NCI-H510A treated with DMSO at 0.1 percent for 48 hours (cell line): ENCODE measurements at regions not wholly inside any gene's neighbourhood (a gene's known extent, or its start where the extent isn't known, plus 50 kb on each side); places are given as distances from the start of the nearest gene placed in this dataset.
"Not testable (repeated sequence)": the region's sequence is repeated elsewhere in the genome, so short reads cannot be mapped to it uniquely, and the experiment has no call there.

Experiments used
- DNase-seq: peaks from one replicate; lab custom pipeline; 2025; lab: John Stamatoyannopoulos, UW

DNA sequence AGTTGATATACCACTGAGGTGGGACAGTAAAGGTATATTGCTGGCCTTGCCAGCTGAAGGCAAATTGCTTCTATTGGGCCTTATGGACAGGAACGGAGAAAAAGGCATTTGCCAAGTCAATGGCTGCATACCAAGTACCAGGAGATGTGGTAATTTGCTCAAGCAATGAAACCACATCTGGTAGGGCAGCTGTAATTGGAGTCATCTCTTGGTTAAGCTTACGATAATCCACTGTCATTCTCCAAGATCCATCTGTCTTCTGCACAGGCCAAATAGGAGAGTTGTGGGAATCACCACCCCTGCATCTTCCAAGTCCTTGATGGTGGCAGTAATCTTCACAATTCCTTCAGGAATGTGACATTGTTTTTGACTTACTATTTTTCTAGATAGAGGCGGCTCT, 350.7 kb upstream of the ADAMTS5 start:
- DNase-seq, result not testable (repeated sequence)

DNA sequence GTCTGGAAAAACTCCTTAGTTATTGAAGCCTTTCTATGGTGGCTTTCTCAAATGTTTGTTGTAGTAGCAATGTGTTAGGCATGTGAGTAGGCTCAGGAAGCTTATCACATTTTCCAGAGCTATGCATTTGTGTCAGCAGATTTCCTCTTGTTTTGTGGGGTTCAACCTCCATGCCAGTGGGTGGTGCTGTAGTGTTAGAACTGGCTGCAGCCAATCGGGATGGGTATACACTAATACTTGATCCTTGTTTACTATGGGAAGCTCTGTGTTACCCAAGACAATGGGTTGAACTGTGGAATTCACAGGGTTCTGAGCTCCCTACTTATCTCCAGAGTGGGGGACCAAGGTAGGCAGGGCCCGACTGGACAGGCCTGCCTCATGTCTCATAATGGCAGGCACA, 348.5 kb upstream of the ADAMTS5 start:
- DNase-seq, result no peak

DNA sequence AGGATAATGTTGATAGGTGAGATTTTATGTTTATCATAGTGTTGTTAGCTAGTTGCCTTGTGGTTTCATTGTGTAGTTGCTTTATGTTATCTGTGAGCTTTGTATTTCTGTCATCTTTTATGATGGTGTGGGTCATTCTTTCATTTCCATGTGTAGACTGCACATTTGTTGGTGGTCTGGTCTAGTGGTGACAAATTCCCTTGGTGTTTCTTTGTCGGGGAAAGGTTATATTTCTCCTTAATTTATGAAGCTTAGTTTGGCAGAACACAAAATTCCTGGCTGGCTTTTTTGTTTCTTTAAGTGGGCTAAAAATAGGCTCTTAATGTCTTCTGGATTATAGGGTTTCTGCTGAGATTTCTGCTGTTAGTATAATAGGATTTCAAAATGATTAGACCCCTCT, 347.2 kb upstream of the ADAMTS5 start:
- no peak for DNase-seq

DNA sequence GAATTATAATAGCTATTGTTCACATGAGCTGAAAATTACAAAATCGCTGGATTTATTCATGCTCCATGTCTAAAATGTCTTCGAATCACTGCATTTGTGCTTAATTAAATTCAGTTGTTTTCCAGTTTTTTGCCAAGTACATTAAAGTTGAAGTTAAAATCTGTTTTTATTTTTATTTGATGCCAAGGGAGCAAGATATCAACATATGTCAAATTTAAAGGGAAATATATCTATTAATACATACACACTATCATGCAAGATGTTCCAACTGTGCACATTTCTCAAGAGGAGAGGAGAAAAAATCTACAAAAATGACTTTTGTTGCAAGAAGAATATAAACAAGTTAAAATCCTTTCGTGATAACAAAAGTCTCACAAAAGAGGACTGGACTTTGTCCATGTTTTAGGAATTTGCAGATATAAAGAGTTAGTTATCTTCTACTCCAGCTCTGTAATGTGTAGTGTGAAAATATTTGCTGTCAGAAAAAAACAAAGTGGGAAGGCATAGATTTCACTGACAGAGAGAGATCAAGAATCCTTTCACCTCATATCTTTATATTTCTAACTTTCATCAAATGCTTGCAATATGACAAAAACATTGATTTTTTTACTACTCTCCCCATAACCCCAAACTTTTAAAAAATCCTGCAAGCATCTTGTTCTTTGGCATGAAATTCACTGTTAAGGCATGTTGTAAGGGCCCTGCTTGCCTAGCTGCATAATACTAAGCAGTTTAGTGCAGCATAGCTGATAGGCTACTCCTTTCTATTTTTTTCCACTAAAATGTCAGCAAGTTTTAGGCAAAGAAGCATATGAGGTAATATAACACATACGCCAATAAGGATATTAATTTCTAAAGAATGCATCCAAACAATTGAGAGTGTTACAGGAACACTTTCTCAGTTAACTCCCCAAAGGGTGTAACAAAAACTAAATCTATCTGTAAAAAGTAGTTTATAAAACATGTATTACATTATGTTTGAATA, 340.2 kb upstream of the ADAMTS5 start:
- DNase-seq, result no peak

DNA sequence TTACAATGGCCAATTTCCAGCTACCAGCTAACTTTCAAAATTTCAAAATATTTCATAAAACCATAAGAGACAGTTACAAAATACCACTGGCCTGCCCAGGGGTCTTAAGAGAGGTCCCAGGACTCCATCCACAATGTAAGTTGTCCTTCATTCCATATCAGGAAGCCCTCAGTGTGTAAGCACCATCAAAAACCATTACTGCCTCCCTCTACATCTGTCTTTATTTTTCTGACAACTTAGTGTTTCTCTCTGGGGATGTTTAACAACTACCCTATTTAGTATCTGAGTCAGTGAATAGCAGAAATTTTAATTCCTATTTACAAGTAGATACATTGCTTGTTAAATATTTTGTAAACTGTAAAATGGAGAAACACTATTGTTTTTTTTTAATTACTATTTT, 339.3 kb upstream of the ADAMTS5 start:
- no peak for DNase-seq

DNA sequence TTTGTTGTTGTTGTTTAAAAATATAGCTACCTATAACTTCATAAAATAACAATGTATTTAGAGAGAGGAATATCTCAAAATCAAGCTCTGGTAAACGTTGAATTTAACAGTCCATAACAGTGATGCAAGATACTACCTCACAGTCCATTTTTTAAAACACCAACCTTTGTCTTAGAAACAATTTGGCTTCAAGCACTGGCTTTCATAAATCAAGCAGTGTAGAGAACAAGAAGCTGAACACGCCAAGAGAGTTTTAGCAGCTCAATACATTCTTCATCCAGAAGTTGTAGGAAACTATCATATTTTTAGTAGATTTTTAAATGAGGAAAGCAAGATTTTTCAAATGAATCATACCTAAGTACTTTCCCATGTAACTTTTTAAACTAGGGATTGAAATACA, 334.3 kb upstream of the ADAMTS5 start:
- DNase-seq, result no peak

DNA sequence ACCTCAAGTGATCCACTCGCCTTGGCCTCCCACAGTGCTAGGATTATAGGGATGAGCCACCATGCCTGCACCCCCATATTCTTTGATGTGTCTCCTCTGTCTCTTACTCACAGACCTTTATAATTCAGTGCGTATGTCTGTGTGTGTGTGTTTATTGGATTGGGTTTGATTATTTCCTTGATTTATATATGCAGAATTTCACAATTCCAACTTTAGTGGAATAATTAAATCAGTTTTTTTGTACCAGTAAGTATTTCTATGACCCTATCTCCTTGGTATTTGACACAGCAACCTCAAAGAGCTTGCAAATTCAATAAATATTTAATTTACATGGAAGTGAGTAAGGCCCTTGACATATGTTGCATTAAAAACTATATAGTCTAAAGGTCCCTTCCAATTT, 333.9 kb upstream of the ADAMTS5 start:
- DNase-seq, result no peak

DNA sequence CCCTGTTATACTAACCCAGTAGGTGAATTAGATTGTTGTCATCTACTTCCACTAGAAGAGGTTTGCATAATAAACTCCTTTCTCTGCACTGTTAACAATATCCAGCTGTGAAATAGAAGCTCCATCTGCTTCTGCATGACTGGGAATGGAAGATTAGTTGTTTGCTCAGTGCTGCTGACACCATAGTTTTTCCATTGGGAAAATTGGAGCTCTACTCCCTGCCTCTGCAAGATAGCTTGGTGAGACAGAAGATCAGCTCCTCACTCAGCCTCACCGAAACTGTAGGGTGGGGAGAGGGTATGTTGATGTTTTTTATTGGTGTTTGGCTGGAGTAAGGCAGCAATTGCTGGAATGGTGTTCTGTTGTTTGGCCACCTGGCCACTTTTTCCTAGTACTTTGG, 331.6 kb upstream of the ADAMTS5 start:
- DNase-seq, result no peak

DNA sequence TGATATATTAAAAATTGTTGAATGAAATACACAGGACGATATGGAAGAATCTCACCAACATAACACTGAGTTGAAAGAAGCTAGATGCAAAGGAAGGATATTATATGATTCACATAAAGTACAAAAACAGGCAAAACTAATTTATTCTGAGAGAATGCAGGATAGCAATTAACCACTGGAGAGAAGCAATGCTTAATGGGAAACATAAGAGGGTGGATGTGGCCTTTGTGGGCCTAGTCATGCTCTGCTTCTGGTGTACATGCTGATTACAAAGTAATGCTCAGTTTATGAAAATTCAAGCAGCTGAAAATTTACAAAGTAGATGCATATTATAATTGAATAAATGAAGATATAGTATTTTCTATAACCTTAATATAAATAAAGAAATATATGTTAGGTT, 326.4 kb upstream of the ADAMTS5 start:
- no peak for DNase-seq

DNA sequence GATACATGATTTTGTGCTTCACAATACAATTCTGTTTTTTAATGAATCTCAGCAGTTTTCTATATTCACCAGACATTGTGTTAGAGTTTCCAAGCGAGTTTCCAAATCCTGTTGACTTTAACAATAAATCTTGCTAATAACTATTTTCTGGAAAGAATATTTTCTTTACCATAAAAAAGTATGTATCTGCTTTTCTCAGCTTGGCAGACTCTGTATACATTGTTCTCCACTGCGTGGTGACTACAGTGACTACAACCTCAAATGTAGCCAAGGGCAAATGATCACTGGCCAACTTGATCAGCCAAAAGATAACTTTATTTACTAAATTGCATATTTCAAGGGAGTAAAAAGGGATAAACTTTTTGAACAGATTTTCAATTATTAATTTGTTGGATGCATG, 325.9 kb upstream of the ADAMTS5 start:
- no peak for DNase-seq

DNA sequence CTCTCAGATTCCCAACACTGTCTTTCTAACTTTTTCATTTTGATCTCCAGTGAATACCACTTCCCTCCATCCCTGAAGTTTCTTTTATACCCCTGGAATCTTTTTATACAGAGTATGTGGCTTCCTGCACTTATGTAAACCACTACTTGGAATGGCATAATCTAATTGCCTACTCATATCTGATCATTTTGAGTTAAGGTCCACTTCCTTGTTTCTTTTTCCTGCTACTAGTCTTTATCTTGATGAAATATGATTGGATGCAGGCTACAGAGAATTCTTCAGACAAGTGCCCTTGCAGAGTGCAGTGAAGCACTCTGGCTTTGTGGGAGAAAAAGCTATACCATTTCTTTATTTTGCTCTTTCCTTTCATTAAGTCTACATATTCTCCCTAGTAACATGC, 325.3 kb upstream of the ADAMTS5 start:
- no peak for DNase-seq

DNA sequence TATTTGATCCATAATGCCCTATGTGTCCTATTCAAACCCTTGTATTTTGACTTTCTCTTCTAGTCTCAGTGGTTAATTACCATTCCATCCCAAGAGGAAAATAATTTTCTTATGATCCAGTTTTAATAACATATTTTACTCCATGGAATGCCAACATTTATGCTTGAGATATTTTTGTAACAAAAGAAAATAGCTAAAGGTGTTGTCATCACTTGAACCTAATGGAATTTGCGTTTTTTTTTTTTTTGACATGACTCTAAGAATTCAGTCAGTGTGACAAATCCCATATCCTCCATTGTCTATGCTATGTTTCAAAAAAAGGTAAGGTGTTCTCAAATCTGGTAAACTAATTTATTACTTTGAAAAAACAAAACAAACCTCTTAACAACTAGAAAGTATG, 324.1 kb upstream of the ADAMTS5 start:
- no peak for DNase-seq

DNA sequence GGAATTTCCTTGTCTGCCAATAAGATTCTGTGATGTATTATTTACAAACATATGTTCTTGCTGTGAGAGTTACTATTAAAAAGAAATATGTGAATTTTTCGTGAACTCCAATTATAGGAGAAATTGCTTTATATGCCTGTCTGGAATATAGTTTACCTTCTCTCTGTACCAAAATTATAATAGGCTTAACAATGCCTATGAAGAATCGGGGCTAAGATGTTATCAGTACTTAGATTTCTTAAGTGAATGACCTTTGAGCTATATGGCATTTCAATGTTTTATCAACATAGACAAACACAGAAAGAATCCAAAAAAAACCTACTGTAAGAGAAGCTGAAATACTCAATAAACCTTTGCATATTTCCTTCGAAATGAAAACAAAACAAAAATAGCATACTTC, 323.1 kb upstream of the ADAMTS5 start:
- DNase-seq, result no peak

DNA sequence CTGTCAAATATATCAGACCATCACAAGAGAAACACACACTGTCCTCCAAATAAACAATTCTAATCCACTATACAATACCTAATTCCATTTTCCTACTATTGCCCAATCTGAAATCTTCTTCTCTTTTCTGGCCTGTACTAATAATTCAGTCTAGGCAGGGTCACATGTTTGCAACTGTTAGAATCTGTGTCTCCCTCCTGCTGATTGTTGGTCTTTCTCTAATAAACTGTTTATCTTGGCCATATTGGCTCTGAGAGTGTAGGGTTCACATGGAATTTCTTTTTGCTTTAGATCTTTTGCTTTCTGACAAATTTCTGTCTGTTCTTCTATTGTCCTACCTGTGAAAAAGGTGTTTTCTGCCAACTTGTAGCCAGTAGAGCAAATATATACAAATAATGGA, 319.9 kb upstream of the ADAMTS5 start:
- DNase-seq, result no peak

DNA sequence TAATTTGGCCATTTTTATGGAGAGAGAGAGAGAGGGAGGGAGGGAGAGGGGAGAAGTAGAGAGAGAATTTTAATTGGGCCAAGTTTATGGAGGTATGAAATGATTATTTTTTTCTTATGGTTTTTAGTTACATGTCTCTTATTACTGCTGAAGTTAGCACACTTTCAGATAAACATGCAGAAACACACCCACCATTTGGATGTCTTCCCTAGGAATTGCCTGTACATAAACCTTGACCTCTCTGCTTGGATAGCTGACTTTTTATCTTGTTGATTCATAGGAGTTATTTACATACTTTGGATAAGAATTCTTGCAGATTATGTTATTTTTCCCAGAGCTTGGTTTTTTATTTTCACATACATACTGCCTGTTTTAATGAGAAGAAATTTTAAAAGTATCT, 310.2 kb upstream of the ADAMTS5 start:
- no peak for DNase-seq

DNA sequence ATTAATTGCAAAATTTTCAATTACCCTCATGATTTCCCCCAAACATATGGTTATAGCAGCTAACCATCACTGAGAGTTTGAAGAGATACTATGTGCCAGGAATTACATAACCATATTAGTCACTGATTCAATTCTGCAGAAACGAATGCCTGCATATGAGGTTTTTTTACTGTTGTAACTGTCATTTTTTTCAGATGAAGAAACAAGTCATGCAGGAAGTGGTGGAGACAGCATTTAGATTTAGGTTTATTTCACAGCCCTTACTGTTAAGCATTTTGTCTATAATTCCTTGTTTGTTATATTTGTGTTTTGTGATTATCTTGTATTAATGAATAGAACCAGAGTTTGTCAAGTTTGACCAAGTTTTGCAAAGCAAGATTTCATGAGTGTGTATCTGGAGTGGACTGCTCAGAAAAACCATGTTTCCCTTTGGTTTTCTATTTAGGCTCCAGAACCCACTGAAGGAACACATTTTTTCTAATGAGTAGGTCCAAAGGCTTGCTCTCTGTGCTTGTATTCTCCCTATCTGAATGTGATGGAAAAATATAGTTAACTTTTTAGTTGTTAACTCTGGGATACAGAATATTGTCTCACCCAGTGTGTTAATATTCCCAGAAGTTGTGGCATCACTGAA, 308.5 kb upstream of the ADAMTS5 start:
- DNase-seq, result no peak

DNA sequence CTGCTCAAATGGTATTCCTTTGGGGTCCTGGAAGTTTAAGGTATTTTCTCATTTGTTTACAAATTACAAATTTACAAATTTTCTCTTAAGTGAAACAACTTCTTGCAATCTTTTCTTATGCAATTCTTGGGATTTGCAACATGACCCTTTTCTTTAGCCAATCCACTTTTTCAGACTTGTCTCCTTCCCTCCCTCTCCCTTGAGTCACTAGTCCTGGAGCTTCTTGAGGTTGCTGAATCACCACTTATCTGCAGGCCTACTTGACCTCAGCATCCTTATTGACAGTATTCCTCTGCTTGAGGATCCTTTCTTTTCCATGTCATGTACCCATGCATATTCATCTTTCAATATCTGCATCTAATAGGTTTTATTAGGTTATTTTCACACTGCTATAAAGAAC, 302.8 kb upstream of the ADAMTS5 start:
- no peak for DNase-seq

DNA sequence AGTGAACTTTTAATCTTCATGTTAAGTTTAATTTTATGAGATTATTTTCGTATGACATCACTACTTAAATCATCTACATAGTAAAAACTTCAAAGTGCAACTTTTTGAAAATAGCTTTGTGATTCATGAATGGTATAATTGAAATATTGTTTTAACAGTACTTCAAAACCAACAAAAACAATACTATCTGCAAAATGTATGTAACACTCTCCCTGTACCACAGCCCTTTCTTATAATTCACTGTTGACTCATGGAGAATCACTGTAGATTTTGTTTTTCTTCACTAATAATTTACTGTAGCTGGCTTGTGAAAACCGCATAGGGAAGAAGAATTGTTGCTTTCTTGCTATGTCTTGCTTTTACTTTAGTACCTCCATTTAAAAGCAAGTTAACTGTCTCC, 301.4 kb upstream of the ADAMTS5 start:
- no peak for DNase-seq

DNA sequence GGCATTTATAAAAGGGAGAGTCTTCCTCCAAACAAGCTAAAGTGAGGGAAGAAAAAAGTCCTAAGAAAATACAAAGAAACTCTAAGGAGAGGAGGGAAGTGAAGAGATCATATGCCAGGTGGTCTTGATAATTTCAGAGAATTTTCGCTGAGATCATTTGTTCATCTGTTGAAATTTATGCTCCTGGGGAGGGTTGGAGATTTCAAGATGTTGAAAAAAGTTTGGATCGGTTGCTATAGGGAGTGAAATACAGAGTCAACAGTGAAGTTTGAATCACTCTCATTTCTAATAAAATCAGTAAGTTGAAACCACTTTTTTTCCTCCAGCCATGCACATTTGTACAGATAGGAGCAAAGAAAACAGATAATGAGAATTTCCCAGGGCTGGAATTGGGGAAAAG, 299.1 kb upstream of the ADAMTS5 start:
- no peak for DNase-seq

DNA sequence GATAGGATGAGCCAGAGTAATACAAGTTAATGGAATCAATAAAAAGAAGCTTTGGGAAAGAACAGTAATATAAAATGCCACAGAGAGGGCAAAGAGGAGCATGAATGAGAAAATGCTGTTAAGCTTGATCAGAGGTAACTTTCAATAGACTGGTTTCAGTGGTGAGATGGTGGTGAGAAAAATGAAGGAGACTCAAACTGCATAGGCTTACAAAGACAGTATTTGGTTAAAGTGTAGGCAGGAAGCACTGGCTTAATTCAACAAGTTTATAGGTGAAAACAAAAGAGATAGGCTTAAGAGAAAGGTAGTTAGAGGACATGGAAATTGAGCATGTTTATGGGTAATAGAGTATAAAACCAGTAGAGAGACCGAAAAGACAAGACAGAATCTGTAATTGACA, 298.6 kb upstream of the ADAMTS5 start:
- no peak for DNase-seq

DNA sequence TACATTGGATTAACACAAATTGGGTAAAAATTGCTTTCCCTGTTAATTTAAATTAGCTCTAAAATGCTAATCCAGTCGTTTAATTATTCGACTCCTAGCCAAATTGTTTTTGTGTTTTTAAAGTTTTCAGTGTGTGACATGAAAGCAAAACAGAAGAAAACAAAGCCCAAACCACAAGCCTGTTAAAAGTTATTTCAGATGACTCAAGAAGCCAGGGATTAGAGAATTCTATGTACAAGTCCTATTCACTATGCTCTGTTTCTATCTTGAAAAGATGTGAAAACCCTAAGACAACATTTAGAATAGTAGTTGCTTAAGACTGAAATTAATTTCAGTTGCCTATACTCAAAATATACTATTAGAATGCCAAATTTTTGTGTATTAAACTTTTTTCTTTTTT, 294.8 kb upstream of the ADAMTS5 start:
- no peak for DNase-seq

DNA sequence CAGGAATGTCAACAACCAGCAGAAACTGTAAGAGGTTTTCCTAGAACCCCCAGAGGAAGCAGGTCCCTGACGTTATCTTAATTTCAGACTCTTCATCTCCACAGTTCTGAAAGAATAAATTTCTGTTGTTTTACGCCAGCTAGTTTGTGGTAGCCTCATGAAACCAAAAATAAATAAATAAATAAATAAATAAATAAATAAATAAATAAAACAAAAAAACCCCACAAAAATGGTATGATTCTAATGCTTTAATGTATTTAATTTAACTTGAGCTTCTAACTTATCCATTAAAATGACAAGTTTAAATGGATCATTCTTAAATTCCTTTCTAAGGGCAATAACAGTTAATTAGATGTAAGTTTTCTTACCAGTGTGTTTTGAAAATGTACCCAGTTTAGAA, 293.8 kb upstream of the ADAMTS5 start:
- DNase-seq, result no peak

DNA sequence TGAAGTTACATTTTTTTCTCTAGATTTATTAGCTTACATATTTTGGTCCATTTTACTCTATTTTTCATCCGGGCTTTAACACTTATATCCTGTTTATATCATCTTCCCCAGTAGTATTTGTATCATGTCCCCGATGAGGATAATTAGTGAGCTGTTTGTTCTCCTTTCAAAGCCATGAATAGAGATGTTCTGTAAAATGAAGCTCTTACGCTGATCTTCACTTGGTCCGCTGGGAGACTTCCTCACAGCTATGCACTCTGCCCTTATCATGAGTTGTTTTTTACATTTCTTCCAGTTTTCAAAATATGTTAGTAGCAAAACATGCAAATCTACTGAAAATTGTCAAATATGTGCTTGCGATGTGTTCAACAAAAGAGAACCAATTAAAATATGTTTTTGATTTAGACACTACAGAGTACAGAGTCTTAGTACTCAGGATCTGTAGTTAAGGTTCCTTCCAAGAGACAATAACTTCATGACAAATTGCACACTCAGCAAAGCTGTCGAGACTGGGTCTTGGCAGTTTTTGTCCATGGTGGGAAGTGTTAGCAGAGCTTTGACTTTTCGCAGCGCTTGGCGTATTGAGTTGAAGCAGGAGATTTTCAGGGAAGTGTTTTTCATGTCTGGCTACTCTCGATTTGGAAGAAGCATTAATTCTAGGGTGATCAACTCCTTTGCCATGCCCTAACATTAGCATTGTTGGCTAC, 292.0 kb upstream of the ADAMTS5 start:
- no peak for DNase-seq
